ENCODE measurements at regions not wholly inside any gene's neighbourhood (a gene's known extent, or its start where the extent isn't known, plus 50 kb on each side); places are given as distances from the start of the nearest gene placed in this dataset.

GRCh38 chr19:34096020-34096915 is 76.0 kb upstream of the LSM14A start:
- H3K9me3 ChIP-seq (ENCODE audit: low read depth, low read length, poor library complexity, severe bottlenecking) = no peaks in the 10 kb centered on the region
- H3K36me3 ChIP-seq (ENCODE audit: insufficient read depth, low read length, poor library complexity, severe bottlenecking) = no peaks in the 10 kb centered on the region
- H3K4me1 ChIP-seq (ENCODE audit: insufficient read depth, low read length, poor library complexity, severe bottlenecking) = no peaks in the 10 kb centered on the region
- CTCF ChIA-PET = interaction anchor here (0.6 to 1.8 kb wide), 10 partner anchors 11 to 328 kb away, joined by 3 to 29 read pairs (median 4); partner anchors contain the start of gene KCTD15
- intact Hi-C loops (cut with micrococcal nuclease; ENCODE audit: unreplicated experiment) = loop anchor here (1.0 kb wide), 1 partner anchor 318 kb away; no protein-coding TSS in a partner anchor
- BruUV-seq (replicated peaks) = no TSS peak
- no peak overlapping the region for H3K4me3 ChIP-seq (ENCODE audit: low read depth, low read length, poor library complexity, severe bottlenecking)
- no peak overlapping the region for H3K27ac ChIP-seq (ENCODE audit: low read depth, low read length, poor library complexity, severe bottlenecking)
- DNase-seq (ENCODE audit: low spot score) = peak; percentile 74
- POLR2A ChIA-PET (ENCODE audit: low non-redundant PET) = interaction anchor here (0.6 kb wide), 1 partner anchor 50 kb away, joined by 3 read pairs; no protein-coding TSS in a partner anchor
- H3K27me3 ChIP-seq (replicated peaks; ENCODE audit: insufficient read depth, low read depth, low read length, poor library complexity) = no peaks in the 10 kb centered on the region
- TF ChIP-seq EZH2 (IDR thresholded peaks at IDR 0.05; ENCODE audit: borderline replicate concordance, low read depth, low read length, poor library complexity, severe bottlenecking) (no peak), CTCF (conservative IDR thresholded peaks at IDR 0.05; ENCODE audit: low read depth, low read length) (peak; percentile 71)

GRCh38 chr19:34104096-34104495 is 68.2 kb upstream of the LSM14A start:
- no peak overlapping the region for H3K4me3 ChIP-seq (ENCODE audit: low read depth, low read length, poor library complexity, severe bottlenecking)
- no peak overlapping the region for H3K27ac ChIP-seq (ENCODE audit: low read depth, low read length, poor library complexity, severe bottlenecking)
- TF ChIP-seq EZH2 (IDR thresholded peaks at IDR 0.05; ENCODE audit: borderline replicate concordance, low read depth, low read length, poor library complexity, severe bottlenecking) (no peak), CTCF (conservative IDR thresholded peaks at IDR 0.05; ENCODE audit: low read depth, low read length) (no peak)
- no peaks in the 10 kb centered on the region for H3K27me3 ChIP-seq (replicated peaks; ENCODE audit: insufficient read depth, low read depth, low read length, poor library complexity)
- H3K36me3 ChIP-seq (ENCODE audit: insufficient read depth, low read length, poor library complexity, severe bottlenecking) = no peaks in the 10 kb centered on the region
- ChIA-PET CTCF (interaction anchor here (0.7 kb wide), 2 partner anchors 630 to 954 kb away, joined by 5 read pairs; partner anchors contain the start of gene ZNF181), POLR2A (ENCODE audit: low non-redundant PET) (no interaction called here)
- intact Hi-C loops (cut with micrococcal nuclease; ENCODE audit: unreplicated experiment) = no loop called here
- DNase-seq (ENCODE audit: low spot score) = no peak
- BruUV-seq (replicated peaks) = no TSS peak
- H3K4me1 ChIP-seq (ENCODE audit: insufficient read depth, low read length, poor library complexity, severe bottlenecking) = no peaks in the 10 kb centered on the region
- no peaks in the 10 kb centered on the region for H3K9me3 ChIP-seq (ENCODE audit: low read depth, low read length, poor library complexity, severe bottlenecking)

GRCh38 chr19:34104557-34104956 is 67.7 kb upstream of the LSM14A start:
- intact Hi-C loops (cut with micrococcal nuclease; ENCODE audit: unreplicated experiment) = no loop called here
- POLR2A ChIA-PET (ENCODE audit: low non-redundant PET) = no interaction called here
- H3K4me1 ChIP-seq (ENCODE audit: insufficient read depth, low read length, poor library complexity, severe bottlenecking) = no peaks in the 10 kb centered on the region
- TF ChIP-seq CTCF (conservative IDR thresholded peaks at IDR 0.05; ENCODE audit: low read depth, low read length) (no peak), EZH2 (IDR thresholded peaks at IDR 0.05; ENCODE audit: borderline replicate concordance, low read depth, low read length, poor library complexity, severe bottlenecking) (no peak)
- H3K36me3 ChIP-seq (ENCODE audit: insufficient read depth, low read length, poor library complexity, severe bottlenecking) = no peaks in the 10 kb centered on the region
- CTCF ChIA-PET = interaction anchor here (0.7 kb wide), 1 partner anchor 954 kb away, joined by 5 read pairs; no protein-coding TSS in a partner anchor
- no TSS peak for BruUV-seq (replicated peaks)
- H3K27ac ChIP-seq (ENCODE audit: low read depth, low read length, poor library complexity, severe bottlenecking) = no peak overlapping the region
- H3K27me3 ChIP-seq (replicated peaks; ENCODE audit: insufficient read depth, low read depth, low read length, poor library complexity) = no peaks in the 10 kb centered on the region
- H3K4me3 ChIP-seq (ENCODE audit: low read depth, low read length, poor library complexity, severe bottlenecking) = no peak overlapping the region
- DNase-seq (ENCODE audit: low spot score) = no peak
- H3K9me3 ChIP-seq (ENCODE audit: low read depth, low read length, poor library complexity, severe bottlenecking) = no peaks in the 10 kb centered on the region

All from A673 (cell line).